GM03348 (cell line): ENCODE measurements at regions not wholly inside any gene's neighbourhood (a gene's known extent, or its start where the extent isn't known, plus 50 kb on each side); places are given as distances from the start of the nearest gene placed in this dataset.
"Not testable (repeated sequence)": the region's sequence is repeated elsewhere in the genome, so short reads cannot be mapped to it uniquely, and the experiment has no call there.

Source experiments
- DNase-seq: peaks from one replicate; pipeline ENCODE4 v3.0.0; 2012; ENCODE audit warnings: low spot score

DNA sequence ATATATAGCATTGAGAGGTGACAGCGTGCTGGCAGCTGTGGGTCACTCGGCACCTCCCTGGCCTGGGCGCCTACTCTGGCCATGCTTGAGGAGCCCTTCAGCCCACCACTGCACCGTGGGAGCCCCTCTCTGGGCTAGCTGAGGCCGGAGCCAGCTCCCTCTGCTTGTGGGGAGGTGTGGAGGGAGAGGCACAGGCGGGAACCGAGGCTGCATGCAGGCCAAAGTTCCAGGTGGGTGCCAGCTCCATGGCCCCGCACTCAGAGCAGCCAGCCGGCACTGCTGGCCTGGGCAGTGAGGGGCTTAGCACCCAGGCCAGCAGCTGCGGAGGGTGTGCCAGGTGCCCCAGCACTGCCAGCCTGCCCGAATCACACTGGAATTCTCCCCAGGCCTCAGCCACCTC is 299.9 kb upstream of the PABPC4L start:
- DNase-seq: not testable (repeated sequence)

DNA sequence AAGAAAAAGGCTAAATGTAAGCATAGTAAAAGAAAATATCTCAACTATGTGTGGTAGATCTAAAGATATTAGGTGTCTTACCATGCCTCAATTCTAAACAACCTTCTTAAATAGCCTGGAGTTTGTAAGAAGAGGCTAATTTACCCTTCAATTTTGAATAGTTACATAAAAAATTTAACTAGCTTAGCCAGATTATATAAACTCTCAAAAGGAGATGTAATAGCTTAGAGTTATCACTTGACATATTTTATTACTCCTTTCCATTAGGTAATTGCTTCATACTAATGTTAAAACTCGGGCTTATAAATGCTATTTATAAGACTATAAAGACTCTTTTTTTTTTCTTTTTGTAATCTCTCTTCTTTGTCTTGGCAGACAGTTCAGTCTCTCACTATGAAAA is 297.5 kb upstream of the PABPC4L start:
- no peak for DNase-seq

DNA sequence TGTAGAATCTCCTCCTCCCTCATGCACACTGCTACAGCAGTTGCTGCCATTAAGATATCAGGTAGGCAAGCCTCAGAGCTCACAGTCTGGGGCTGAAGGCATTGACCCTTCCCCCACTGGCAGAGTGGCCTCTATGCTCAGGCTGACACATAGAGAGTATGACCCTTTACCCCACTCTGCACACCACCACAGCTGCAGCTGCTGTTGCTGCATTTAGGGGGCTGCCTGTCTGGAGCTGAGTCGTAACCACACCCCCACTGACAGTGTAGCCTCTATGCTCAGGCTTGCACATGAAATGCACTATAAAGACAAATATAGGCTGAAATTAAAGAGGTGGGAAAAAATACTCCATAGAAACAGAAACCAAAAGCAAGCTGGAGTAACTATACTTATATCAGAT is 289.3 kb upstream of the PABPC4L start:
- no peak for DNase-seq

DNA sequence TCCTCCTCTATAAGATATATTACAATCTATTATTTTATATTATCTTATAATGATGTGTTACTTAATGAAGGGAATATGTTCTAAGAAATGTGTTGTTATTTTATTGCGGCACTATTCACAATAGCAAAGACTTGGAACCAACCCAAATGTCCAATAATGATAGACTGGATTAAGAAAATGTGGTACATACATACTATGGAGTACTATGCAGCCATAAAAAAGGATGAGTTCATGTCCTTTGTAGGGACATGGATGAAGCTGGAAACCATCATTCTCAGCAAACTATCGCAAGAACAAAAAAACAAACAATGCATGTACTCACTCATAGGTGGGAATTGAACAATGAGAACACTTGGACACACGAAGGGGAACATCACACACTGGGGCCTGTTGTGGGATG is 281.9 kb upstream of the PABPC4L start:
- not testable (repeated sequence) for DNase-seq

DNA sequence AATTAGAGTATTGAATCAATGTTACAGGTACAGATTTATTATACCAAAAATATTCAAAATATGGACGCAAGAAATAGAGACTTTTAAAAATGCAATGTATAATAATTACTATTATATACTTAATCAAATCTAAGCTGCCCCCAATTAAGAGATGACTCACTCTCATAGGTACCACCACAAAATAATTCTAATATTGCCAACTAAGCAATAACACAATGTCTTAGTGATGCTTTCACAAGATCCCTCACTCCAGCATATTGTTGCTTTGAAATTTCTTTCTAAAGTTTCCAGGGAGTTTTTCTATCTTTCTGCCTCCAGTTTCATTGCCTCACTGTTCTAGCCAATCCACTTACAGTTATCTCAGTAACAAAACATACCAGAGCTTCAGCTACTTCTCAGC is 270.0 kb upstream of the PABPC4L start:
- DNase-seq: no peak

DNA sequence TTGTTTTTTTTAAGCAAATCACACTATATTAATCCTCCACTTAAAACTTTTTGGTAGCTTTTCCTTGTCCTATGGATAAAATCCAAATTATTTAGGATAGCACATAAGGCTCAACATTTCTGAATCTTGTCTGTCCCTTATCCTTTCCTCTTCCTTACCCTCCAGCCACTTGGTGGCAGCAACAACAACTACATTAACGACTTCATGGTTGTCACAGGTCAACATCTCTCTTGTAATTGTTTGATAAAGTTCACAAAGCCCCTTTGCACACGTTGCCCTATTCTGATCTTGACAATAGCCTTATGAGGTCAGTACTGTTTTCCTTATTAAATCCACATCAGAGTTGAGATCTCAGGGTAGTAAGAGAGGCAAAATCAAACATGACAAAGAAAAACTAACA is 269.0 kb upstream of the PABPC4L start:
- no peak for DNase-seq

DNA sequence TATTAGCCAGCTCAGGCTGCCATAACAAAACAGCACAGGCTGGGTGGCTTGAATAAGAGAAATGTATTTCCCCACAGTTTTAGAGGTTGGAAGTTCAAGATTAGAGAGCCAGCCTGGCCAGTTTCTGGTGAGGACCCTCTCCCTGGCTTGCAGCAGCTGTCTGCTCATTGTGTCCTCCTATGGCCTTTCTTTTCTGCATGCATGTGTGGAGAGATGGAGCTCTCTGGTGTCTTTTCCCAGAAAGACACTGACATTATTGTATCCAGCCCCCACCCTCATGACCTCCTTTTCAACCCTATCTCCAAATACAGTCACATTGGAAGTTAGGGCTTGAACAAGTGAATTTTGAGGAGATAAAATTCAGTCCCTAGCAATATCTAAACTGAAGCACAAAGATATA is 263.8 kb upstream of the PABPC4L start:
- DNase-seq: no peak

DNA sequence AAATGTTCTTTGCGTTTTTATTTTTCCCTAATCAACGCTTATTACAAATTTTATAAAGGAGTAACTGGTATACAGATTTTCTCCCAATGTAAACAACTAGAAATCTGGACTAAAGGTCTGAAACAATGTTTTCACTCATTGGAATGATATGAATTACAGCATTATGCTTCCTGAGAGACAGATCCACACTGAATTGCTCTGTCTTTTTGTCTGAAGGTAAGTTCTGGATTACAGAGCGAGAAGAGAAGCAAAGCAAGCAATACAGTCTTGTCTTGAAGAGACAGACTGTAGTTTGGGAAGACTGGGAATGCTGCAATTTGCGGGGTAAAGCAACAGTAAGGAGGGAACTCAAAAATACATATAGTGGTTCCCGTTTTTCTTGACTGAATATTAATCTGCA is 262.2 kb upstream of the PABPC4L start:
- DNase-seq: no peak

DNA sequence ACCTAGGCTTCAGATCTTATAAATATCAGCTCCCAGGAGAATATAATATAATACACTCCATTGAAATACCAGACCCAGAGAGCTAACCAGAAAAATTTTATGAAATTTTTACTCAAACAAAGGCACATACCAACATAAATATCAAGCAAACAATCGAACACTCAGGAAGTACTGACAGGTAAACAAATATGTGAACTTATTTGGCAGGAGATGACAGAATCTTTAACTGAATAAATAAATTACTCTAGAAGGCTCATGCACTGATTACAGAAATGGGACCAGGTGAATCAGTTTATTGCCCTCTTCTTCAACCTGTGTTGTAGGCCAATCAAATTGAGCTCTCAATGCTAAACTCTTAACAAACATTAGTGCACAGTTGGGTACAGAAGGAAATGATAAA is 225.2 kb upstream of the PABPC4L start:
- DNase-seq: no peak

DNA sequence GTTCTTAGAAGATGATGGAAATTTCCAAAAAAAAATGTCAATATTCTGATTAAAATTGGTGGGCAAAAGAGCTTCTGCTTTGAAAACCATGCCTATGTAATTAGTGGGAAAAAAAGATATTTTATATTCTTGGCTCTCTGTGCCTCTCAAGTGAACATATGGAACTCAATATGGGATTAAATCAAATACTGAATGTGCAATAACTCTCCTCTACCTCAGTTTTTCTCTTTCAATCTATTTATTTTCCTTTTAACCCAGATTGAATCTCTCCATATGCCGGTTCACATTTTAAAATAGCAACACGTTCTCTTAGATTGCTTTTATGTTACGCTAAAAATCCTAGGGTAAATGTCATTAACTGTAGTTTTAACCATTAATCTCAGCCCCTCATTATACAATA is 224.2 kb upstream of the PABPC4L start:
- no peak for DNase-seq

DNA sequence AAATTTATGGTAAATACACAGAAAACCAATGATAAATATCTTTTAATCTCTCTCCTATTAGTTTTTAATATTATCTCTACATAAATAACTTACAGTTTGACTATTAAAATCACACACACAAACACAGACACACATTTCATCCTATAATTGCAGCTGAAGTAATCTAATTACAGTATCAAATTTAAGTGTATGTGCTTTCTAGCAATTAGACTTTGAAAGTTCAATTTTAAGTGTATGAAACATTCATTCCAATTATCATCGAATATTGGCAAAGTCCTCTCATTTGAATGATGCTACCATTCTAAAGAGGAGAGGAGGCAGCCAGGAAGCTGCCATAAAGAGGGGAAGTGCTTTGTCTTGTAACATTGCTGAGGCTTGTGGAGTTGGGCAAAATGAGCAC is 221.2 kb upstream of the PABPC4L start:
- no peak for DNase-seq

DNA sequence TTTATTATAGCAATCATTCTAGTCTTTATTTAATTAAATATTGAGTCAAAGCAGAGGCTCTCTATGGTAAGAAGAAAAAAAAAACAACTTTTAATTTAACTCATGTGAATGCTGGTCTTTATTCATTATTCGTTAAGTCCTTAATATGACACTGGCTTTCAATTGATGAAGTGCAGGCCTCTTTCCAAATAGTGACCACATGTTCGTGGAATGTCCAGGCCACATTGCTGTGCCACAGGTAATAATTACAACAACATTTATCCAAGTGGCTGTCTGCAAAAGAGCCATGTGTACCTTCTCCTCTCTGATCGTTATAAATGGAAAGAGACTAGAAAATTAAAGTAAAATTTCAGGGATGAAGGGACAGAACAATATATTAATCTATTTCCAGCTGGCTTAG is 220.1 kb upstream of the PABPC4L start:
- no peak for DNase-seq

DNA sequence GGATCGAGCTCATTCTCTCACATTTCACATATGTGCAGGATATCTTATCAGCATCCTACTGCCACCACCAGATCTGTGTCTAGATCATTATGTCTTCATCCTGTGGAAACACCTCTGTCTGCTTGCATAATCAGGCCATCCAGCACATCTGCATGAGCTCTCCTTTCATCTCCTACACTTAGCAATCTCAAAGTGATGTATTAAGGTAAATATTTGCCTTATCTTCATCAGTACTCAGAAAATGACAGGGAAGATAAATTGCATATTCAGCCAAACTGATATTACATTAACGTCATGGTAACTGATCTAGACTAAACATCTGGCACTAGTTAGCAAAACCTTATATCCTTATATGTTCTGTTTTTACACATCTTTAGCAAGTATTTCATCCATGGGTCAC is 207.3 kb upstream of the PABPC4L start:
- no peak for DNase-seq

DNA sequence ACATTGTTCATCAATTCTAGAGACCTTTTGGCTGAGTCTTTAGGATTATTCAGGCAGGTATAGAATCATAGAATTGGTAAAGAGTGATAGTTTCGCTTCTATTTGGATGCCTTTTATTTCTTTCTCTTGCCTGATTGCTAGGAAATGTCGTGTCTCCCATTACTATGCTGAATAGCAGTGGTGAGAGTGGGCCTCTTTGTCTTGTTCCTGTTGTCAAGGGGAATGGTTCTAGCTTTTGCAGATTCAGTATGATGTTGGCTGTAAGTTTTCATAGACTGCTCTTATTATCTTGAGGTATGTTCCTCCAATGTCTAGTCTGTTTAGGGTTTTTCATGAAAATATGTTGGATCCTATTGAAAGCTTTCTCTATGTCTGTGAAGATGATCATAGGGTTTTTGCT is 200.2 kb upstream of the PABPC4L start:
- DNase-seq: no peak

DNA sequence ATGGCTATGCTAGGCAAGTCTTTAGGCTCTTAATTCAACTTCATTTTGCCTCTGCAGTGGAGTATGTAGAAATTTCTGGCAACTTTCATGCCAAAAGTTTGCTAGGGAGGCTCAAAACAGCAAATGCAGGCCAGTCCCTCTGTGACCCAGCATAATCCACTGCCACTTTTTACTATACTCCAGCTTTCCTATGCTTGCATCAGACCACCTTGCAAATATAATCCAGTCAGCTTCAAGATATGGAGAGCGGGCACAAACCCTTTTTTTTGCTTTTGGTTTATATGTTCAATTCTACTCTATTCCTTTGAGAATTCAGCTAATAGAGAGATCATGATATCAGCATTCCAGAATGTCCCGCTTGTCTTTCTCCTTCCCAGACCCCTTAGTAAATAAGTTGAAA is 192.0 kb upstream of the PABPC4L start:
- DNase-seq: no peak

DNA sequence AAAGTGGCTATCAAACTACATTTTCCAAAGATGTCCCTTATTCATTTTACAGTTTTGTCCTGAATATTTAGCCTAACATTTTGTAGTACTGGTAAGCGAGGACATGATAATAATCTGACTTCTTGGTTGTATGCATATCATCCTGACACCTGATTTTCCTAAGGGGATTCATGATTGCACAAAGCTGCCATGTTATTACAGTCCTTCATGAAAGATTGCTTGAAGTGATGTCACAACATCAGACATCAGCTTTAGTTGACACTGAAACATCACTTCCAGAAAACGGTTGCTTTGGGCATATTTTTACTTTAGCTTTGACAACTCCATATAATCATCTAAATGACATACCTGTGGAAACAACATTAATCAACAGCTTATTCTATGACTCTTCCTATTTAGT is 188.7 kb upstream of the PABPC4L start:
- no peak for DNase-seq

DNA sequence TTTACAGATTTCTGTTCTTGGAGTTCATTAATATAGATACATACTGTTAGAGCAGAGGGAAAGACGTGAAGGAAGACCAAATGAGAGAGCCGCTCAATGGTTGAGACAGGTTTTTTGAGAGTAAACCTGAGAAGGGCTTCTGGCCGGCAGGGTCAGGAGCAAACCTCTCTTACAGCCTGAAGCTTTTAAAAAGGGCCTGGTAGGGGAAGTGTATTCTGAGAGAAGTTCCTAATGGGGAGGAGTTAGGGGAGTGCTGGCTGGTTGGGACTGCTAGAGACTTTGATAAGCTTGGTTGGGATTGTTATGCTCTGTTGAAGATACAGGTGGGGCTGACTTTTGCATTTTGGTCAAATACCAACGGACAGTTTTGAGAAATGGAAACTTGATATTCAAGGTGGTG is 186.8 kb upstream of the PABPC4L start:
- no peak for DNase-seq

DNA sequence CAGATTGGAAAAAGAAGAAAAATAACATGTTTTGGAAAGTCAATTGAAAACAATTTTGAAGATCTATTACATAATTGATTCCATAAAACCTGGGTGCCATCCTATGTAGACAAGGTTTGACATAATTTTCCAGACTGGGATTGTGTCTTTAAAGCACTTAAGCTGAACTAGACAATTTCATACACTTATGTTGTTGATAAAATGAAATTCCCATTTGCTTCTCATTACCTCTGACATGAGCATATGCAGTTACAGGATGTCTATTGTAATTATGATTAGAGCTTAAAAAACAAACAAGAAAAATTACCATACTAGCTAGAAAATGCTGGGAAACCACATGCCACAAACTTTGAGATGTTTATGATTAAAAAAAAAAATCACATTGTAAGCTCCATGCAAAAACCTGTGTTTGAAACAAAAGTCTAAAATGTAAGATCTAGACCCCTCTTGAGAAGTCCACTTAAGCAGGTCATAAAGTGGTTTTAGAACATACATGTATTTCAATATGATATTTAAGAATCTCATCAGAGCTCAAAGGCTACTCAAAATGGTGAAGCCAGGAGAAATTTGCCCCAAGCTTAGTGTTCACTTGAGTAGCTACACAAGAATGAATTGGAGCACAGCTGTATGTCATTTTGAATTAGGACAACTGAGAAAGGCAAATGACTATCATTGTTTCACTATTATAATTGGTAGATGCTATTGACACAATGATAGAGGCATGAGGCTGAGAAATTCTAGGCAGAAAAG is 181.1 kb upstream of the PABPC4L start:
- no peak for DNase-seq

DNA sequence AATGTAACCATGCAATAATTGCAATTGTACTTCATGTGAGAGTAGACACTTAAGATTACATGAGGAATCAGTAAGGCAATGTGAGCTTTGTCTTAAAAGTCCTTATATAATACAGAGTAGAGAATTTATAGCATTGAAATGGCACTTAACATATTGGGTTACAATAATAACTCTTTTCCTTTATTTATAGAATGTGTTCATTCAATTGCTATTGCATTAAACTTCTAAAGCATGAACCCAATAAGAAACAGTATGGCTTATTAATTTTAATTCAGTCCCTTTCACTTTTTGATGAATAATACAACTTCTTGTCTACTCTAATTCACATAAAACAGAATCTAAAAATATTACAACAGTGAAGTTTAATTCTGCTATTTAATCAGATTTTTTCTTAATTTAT is 174.2 kb upstream of the PABPC4L start:
- DNase-seq: no peak

DNA sequence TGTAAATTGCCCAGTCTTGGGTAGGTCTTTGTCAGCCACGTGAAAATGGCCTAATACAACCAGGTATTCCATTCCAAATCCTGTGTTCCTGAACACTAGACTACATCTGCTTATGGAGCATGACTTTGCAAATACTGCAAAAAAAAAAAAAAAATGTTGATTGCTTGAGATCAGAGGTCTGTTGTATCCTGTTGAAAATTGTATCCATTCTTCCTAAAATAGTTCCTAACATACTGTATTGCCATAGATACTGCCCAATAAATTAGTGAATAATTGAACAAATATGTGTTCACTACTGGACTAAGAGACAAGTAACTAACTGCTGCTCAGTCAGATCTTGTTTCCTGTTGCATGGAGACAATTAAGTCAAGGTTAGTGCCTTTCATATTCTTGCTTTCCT is 164.3 kb upstream of the PABPC4L start:
- peak; percentile 9 for DNase-seq

DNA sequence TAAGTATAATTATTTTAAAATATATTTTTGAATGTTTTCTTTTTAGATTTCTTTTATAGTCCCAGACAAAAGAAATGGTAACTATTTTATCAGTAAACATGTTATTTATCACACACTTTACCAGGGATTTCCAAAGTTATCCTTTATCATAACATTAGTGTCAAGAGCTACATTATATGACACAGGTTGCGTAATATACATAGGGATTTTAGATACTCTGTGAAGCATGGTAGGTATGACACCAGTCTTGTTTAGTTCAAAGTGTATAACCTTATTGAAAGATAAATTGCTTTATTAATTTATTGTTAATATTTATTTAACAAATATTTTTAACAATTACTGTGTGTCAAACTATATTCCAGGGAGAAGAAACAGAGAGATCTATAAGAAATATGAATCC is 163.3 kb upstream of the PABPC4L start:
- no peak for DNase-seq

DNA sequence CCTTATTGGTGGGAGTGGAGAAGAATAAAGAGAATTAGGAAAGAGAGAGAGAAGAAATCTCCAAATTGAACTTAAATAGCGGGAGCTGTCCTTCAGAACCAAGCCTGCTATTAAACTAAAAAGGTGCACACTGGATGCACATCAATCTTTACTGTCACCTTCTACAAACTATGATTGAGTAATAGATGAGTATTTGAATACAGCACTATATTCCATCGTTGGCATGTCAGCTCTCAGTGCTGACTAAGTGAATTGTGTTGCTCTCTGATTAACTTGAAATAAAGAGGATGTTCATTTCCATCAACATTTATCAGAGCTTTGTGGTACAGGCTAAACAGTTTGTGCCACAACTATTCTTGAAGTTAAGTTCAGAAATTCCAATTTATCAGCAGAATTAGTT is 143.7 kb upstream of the PABPC4L start:
- DNase-seq: no peak

DNA sequence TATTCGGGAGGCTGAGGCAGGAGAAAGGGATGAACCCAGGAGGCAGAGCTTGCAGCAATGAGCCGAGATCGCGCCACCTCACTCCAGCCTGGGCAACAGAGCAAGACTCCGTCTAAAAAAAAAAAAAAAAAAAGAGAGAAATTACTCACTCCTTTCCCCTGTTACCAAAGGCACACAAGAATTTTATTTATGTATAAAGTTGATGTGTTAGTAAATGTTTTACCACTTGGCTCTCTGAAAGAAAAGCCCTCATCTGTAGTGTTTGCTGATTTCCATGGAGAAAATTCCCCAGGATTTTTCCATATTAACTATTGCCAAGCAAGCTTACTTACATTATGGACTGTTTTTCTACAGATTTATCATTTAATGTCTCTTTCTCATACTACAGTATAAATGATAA is 142.1 kb upstream of the PABPC4L start:
- no peak for DNase-seq

DNA sequence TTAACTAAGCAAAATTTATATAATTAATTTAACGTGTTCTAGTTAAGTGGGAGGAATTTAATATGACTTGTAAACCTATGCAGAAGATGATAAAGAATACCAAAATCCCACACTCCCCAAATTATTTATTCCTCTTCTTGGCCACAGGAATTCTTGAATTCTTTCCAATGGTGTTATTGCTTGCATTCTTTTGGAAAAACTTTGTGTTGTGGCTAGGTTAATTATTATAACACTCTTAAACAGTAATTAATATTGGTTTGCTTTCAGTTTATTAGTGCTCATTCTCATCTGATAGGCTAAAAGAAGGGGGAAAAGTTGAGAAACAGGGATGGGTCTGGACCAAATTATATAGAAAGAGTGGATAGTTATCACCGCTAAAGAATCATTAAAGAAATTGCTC is 141.5 kb upstream of the PABPC4L start:
- DNase-seq: no peak

DNA sequence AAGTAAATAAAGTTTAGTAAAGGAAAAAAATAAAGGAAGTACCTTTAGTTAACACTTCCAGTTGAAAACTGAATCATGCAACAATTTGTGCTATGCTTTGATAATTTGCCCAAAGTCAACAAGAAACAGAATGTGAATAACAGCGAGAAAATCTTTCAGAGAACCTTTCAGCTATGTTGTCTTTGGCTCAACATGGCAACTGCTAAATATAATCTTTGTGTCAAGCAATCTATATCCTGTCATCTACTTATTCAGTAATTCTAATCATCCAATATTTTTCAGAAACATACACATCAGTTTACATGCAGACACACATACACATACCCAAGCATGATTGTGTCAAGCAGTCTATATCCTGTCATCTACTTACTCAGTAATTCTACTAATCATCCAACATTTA is 136.0 kb upstream of the PABPC4L start:
- no peak for DNase-seq
